Brain microvascular endothelial cell (primary cell): ENCODE measurements at regions not wholly inside any gene's neighbourhood (a gene's known extent, or its start where the extent isn't known, plus 50 kb on each side); places are given as distances from the start of the nearest gene placed in this dataset.

Source experiments
- DNase-seq: peaks from one replicate; pipeline ENCODE4 v3.0.0-alpha.2; 2020
- H3K27ac ChIP-seq: fragments of 250-450 bp; sonication (Bioruptor Pico); 2 replicates; pipeline ENCODE4 v1.5.1; 2020; ENCODE audit warnings: mild to moderate bottlenecking, moderate library complexity
- H3K27me3 ChIP-seq: fragments of 250-450 bp; sonication (Bioruptor Pico); replicated peaks from 2 replicates; pipeline ENCODE4 v1.5.1; 2020; ENCODE audit warnings: mild to moderate bottlenecking
- H3K36me3 ChIP-seq: fragments of 250-450 bp; sonication (Bioruptor Pico); replicated peaks from 2 replicates; pipeline ENCODE4 v1.5.1; 2020; ENCODE audit warnings: mild to moderate bottlenecking
- H3K4me3 ChIP-seq: 2 replicates; pipeline ENCODE4 v1.5.1; 2011; ENCODE audit warnings: low read depth, mild to moderate bottlenecking, control low read depth, low read length, moderate library complexity
- in situ Hi-C: cut with HindIII; loops from 2 replicates; pipeline ENCODE4 v1.10.0; 2017; ENCODE audit warnings: low sequenced_read_pairs, low pct_ligation_motif_present
- TF ChIP-seq, protein P1 (sequence below): IDR thresholded peaks from 2 replicates; pipeline ENCODE4 v1.5.1; 2011; ENCODE audit warnings: low read depth, mild to moderate bottlenecking, moderate library complexity, low read length, control low read depth, inconsistent platforms; ENCODE audit errors: missing control alignments

DNA sequence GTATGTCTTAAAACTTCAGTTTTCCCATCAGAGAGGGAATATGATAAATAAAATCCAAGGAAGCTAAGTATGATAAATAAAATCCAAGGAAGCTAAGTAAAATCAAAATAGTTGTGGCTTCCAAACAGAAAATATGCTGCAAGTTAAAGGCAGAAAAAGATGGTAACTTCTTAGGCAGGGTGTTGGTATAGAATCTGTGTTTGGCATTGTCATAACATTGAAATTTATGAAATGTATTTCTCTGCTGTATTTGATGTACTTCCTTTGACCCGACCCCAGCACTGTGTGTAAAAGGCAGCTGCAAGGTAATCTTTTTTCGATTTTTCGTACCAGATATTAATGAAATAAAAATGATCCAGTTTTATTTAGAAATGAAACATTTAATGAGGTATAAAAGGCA lies 537.2 kb downstream of the TFEC start:
- TF ChIP-seq, protein P1, sequence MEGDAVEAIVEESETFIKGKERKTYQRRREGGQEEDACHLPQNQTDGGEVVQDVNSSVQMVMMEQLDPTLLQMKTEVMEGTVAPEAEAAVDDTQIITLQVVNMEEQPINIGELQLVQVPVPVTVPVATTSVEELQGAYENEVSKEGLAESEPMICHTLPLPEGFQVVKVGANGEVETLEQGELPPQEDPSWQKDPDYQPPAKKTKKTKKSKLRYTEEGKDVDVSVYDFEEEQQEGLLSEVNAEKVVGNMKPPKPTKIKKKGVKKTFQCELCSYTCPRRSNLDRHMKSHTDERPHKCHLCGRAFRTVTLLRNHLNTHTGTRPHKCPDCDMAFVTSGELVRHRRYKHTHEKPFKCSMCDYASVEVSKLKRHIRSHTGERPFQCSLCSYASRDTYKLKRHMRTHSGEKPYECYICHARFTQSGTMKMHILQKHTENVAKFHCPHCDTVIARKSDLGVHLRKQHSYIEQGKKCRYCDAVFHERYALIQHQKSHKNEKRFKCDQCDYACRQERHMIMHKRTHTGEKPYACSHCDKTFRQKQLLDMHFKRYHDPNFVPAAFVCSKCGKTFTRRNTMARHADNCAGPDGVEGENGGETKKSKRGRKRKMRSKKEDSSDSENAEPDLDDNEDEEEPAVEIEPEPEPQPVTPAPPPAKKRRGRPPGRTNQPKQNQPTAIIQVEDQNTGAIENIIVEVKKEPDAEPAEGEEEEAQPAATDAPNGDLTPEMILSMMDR: no peak

DNA sequence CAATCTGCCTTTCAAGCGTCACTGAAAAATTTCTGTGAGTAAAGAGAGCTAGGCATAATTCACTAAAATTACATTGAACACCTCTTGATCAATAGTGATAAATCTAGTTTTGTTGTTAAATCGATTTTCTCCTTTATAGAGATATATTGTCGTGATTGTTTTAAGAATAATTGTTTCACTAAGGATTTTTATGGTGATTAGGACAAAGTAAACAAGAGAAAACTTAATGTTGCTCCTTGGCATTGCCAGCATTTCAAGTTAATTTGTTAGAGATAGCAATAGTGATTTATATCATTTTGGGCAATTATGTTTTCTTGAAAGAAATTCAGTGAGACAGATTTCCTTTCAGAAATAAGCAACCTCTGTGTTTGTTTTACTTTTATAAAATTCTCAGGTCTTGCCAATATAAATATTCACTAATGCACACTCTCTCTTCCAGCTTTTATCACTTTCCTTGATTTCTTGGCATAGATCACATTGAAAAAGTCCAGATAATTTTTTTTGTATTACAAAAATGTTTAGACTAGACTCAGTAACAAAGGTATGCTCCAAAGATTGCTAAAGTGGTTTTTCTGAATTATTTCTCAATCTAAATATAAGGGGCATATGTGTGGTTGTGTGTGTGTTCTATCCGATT lies 538.7 kb downstream of the TFEC start:
- H3K36me3 ChIP-seq: no peaks in the 10 kb centered on the region
- no peak overlapping the region for H3K4me3 ChIP-seq
- in situ Hi-C loops: no loop called here
- no peak for DNase-seq
- no peaks in the 10 kb centered on the region for H3K27me3 ChIP-seq
- TF ChIP-seq, protein P1: no peak
- H3K27ac ChIP-seq: no peak overlapping the region

More for the DNA sequence above, 537.2 kb downstream of the TFEC start:
- H3K4me3 ChIP-seq: no peak overlapping the region
- in situ Hi-C loops: no loop called here
- no peaks in the 10 kb centered on the region for H3K27me3 ChIP-seq
- no peak for DNase-seq
- H3K36me3 ChIP-seq: no peaks in the 10 kb centered on the region
- H3K27ac ChIP-seq: no peak overlapping the region

DNA sequence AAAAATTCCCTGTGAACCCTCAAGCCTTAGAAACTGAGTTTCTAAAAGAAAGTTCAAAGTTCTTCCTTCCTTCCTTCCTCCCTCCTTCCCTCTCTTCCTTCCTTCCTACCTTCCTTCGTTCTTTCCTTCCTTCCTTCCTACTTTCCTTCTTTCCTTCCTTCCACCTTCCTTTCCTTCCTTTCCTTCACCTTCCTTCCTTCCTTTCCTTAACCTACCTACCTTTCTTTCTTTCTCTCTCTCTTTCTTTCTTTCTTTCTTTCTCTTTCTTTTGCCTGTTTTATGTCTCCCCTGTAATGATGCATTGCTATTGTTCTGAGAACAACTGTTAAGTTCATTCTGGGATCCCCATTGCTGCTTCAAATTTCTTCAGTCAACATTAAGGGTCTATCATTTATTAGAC lies 551.1 kb downstream of the TFEC start:
- in situ Hi-C loops: no loop called here
- TF ChIP-seq, protein P1: no peak

DNA sequence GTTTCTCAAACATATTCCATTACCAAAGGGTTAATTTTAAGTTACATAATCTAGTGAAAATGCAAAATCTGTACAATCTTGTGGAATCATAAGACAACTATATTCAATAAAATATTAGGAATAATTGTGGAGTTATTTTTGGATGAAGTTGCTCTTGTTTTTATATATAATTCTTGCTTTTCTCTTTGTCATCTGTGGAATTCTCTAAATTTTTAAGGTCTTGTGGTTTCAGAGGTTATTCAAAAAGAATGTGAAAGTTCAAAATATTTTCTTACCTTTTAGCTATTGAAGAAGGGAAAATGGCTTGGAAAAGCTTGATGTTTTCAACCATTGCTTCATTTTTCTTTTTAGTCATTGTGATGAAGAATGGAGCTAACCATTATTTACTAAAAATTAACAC lies 552.1 kb downstream of the TFEC start:
- no peak for DNase-seq
- Histone ChIP-seq H3K27ac (no peak overlapping the region), H3K36me3 (no peaks in the 10 kb centered on the region), H3K27me3 (no peaks in the 10 kb centered on the region), H3K4me3 (no peak overlapping the region)
- in situ Hi-C loops: no loop called here
- TF ChIP-seq, protein P1: no peak

More for the DNA sequence above, 551.1 kb downstream of the TFEC start:
- no peak overlapping the region for H3K27ac ChIP-seq
- DNase-seq: no peak
- no peak overlapping the region for H3K4me3 ChIP-seq
- no peaks in the 10 kb centered on the region for H3K36me3 ChIP-seq
- H3K27me3 ChIP-seq: no peaks in the 10 kb centered on the region

DNA sequence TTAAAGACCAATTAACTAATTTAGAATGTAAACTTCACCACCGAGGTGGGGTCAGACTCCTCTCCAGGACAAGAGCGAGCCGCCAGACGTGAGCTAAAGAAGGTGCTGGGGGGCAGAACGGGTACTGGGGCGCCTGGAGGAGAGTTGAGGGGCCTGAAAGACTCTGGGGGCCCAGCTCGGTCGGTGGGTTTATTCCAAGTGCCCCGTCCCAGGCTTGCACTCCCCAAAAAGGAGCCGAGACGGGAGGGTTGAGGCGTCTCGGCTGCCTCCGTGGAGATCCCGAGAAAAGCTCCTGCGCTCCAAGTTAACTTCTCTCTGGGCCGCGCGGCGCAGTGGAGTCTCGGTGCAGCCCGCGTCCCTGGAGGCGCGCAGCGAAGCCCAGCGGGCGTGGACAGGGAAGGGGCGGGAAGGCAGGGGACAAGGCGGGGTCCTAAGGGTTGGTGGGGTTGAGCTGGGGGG lies 553.3 kb downstream of the TFEC start:
- H3K36me3 ChIP-seq: no peaks in the 10 kb centered on the region
- no peak for DNase-seq
- H3K4me3 ChIP-seq: peak overlapping the region; percentile 56
- in situ Hi-C loops: no loop called here
- no peaks in the 10 kb centered on the region for H3K27me3 ChIP-seq
- TF ChIP-seq, protein P1: no peak
- no peak overlapping the region for H3K27ac ChIP-seq

DNA sequence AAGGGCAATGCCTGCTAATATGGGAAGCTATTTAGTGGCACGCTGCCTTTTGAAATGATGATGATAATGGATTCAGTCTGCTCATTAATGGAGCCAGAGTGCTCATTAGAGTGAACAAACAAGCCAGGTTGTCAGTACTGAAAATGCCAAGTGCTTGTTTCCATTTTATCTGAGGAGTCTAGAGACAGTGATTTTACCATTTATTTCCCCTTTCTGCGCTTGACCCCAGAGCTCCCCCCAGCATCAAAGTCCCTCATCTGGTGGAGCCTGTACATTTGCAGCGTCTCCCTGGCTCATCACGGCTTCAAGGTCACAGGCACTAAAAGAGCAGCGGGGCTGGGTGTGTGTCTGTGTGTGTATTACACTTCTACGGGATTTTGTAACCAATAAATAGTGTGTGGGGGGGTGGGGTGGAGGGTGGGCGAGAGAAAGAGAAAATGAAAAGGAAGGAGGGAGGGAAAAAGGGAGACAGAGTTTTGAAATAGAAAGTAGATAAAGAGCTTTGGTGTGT lies 553.8 kb downstream of the TFEC start:
- in situ Hi-C loops: no loop called here
- H3K4me3 ChIP-seq: peak overlapping the region; percentile 56

More for the DNA sequence above, 553.8 kb downstream of the TFEC start:
- Histone ChIP-seq H3K36me3 (no peaks in the 10 kb centered on the region), H3K27ac (no peak overlapping the region), H3K27me3 (no peaks in the 10 kb centered on the region)
- TF ChIP-seq, protein P1: no peak
- DNase-seq: no peak
